ENCODE measurements at regions not wholly inside any gene's neighbourhood (a gene's known extent, or its start where the extent isn't known, plus 50 kb on each side); places are given as distances from the start of the nearest gene placed in this dataset.
A peak's percentile ranks its signal among the peaks of the same experiment; 100 is the strongest.
"Not testable (repeated sequence)": the region's sequence is repeated elsewhere in the genome, so short reads cannot be mapped to it uniquely, and the experiment has no call there.

DNA sequence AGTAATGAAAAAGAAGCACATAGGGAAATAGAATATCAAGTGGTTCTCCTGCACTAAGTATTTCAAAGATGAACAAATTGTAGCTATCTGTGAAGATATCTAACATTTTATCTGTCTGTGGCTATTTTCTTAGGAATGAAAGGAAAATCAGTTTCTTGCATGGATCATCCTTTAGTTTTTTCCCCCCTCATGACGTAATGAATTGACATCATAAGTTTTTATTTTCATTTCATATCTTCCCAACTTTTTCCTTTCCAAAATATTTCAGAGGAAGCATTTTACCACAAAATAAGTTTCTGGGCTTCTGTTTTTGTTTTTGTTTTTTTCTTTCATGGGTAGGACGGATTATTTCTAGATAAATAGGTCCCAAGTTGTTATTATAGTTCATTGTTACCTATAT is 996.6 kb downstream of the TMEM121 start:
- no peak for DNase-seq

DNA sequence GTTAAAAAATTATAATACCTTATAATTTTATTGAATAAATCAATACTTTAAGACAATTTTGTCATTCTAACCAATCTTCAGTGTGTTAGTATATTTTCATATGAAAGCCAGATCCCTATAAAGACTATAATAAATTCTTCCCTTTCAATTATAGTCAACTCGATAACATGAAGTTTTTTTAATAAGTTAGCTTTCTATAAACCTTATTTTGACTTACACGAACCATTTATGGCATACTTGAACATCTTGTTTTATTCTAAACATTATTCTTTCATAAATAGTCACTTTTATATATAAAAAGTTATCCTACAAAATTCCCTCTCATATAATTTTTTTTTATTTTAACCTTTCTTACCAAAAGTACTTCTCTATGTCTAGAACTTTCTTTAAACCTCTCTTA is 1002.3 kb downstream of the TMEM121 start:
- DNase-seq = no peak

DNA sequence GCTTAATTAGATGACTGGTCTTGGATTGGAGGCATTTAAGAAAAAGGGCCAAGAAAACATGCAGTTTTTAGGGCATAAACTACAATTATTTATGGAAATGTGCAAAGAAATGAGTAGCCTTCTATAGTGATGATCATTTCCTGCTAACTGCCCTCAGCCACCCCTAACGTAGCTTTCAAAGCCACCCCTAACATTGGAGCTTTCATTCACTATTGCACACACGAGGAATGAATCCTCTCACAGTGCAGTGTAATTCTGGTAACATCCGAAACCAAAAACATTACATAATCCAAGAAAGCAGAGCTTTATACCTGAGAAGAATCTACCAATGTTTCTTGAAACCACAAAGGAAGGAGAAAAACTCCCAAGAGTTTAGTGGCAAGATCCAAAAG is 1003.6 kb downstream of the TMEM121 start:
- no peak for DNase-seq

GRCh38 chr14:106530423-106531107 is 1004.2 kb downstream of the TMEM121 start:
- no peak for DNase-seq

DNA sequence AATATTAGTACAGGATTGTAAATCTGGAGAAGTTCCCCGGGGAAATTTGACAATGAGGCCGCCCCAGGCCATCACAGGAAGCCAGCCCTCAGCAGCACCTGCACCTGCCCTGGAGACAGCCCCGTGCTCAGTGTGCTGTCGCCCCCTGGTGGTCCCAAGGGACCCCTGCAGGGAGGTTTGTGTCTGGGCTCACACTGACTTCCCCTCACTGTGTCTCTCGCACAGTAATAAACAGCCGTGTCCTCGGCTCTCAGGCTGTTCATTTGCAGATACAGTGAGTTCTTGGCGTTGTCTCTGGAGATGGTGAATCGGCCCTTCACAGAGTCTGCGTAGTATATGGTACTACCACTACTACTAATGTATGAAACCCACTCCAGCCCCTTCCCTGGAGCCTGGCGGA is 1011.2 kb downstream of the TMEM121 start:
- DNase-seq = not testable (repeated sequence)

GRCh38 chr14:106538201-106538600 is 1011.8 kb downstream of the TMEM121 start:
- no peak for DNase-seq

- no peak for DNase-seq
These were observed 1021.5 kb downstream of the TMEM121 start for GRCh38 chr14:106547735-106548434.

DNA sequence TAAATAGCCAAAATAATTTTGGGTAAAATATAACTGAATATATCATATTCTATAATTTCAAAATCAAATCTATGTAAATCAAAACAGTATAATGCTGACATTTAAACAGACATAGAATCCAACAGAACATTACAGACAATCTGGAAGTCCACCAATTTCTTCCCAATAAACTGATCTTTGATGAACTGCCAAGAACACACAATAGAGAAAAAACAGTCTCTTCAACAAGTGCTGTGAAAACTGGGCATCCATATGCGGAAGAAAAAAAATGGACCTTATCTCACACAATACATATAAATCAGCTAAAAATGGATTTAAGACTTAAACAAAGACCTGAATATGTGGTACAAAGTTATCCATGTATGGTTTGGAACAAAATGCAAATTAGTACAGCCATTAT is 1022.7 kb downstream of the TMEM121 start:
- no peak for DNase-seq

DNA sequence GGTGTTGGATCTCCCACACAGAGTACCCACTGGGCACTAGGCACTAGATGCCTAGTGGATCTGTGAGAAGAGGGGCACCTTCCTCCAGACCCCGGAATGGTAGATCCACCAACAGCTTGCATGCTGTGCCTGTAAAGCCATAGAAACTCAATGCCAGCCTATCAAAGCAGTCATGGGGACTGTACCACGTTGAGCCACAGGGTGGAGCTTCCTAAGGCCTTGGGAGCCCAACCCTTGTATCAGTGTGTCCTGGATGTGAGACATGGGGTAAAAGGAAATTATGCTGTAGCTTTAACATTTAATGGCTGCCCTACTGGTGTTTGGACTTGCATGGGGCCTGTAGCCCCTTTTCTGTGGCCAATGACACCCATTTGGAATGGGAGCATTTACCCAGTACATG is 1024.9 kb downstream of the TMEM121 start:
- DNase-seq = no peak

- not testable (repeated sequence) for DNase-seq
These were observed 1029.8 kb downstream of the TMEM121 start for GRCh38 chr14:106556211-106556610.

DNA sequence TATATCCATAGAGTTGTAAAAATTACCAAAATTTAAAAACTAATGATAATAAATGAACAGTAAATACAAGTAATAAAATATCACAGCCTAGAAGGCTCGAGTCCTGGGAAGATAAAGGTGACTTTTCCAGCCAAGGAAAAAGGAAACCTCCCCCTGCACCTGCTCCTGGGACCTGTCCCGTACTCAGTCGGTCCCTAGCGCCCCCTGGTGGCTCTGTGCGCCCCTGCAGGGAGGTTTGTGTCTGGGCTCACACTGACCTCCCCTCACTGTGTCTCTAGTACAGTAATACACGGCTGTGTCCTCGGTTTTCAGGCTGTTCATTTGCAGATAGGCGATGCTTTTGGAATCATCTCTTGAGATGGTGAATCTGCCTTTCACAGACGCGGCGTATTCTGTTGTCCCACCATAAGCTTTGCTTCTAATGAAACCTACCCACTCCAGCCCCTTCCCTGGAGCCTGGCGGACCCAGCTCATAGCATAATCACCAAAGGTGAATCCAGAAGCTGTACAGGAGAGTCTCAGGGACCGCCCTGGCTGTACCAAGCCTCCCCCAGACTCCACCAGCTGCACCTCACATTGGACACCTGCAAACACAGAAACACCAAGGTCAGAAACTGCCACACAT is 1030.4 kb downstream of the TMEM121 start:
- no peak for DNase-seq

- no peak for DNase-seq
These were observed 1036.1 kb downstream of the TMEM121 start for GRCh38 chr14:106562451-106562850.

GRCh38 chr14:106564058-106564643 is 1037.8 kb downstream of the TMEM121 start:
- no peak for DNase-seq

DNA sequence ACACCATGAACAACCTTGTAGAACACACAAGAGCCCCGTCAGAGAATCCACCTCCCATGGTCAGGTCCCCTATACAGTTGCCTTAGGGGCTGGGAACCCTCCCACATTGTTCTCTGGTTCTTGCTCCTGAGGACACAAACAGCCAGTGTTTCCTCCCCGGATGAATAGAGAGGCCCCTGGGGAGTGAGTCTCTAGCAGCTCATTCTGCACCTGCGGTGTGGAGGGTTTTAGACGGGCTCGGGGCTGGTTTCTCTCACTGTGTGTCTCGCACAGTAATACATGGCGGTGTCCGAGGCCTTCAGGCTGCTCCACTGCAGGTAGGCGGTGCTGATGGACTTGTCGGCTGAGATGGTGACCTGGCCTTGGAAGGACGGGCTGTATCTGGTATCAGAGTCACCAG is 1052.1 kb downstream of the TMEM121 start:
- peak; percentile 27 for DNase-seq

- DNase-seq = no peak
These were observed 1052.7 kb downstream of the TMEM121 start for GRCh38 chr14:106579084-106579483.

- no peak for DNase-seq
These were observed 1059.3 kb downstream of the TMEM121 start for GRCh38 chr14:106585692-106586091.

DNA sequence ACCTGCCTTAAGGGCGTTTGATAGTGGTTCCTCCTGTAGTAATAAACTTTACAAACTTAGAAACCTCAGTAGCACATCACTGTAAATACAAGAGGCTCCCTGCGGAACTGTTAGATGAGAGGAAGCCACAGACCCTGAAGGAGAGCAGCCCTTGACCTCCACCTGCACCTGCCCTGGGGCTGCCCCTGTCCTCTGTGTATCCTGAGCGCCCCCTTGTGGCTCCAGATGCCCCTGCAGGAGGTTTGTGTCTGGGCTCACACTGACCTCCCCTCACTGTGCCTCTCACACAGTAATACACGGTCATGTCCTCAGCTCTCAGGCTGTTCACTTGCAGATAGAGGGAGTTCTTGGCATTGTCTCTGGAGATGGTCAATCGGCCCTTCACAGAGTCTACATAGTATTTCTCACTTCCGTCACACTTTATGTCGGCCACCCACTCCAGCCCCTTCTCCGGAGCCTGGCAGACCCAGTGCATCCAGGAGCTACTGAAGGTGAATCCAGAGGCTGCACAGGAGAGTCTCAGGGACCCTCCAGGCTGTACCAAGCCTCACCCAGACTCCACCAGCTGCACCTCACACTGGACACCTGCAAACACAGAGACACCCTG is 1059.8 kb downstream of the TMEM121 start:
- DNase-seq = peak; percentile 23

DNA sequence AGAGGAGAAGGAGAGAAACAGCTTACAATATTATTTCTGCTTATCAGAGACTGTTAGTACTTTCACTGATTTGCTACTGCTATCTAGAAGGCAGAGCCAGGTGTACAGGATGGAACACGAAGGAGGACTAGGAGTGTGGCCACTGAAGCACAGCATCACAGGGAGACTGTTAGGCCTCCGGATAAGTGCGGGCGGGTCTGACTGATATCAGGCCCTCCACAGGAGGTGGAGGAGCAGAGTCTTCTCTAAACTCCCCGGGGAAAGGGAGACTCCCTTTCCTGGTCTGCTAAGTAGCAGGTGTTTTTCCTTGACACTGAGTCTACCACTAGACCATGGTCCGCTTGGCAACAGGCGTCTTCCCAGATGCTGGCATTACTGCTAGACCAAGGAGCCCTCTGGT is 1065.2 kb downstream of the TMEM121 start:
- not testable (repeated sequence) for DNase-seq

DNA sequence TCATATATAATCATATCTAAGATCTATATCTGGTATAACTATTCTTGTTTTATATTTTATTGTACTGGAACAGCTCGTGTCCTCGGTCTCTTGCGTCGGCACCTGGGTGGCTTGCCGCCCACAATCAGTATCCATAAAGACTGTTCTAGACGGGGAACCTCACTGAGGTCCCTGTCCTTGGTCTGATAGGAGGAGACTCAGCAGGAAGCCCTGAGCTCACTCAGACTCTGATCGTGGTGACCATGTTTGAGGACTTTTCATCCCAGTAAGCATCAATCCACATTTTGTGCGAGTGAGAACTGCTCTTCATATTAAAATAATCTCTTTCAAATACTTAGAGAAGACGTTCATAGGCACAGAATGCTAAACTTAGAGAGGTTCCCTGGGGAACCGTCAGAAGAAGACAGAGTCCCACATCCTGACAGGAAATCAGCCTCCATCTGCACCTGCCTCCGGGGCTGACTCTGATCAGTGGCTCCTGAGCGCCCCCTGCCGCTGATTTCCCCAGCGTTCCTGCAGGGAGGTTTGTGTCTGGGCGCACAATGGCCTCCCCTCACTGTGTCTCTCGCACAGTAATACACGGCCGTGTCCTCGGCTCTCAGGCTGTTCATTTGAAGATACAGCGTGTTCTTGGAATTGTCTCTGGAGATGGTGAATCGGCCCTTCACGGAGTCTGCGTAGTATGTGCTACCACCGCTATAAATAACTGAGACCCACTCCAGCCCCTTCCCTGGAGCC is 1065.9 kb downstream of the TMEM121 start:
- not testable (repeated sequence) for DNase-seq

- no peak for DNase-seq
These were observed 1072.8 kb downstream of the TMEM121 start for GRCh38 chr14:106599209-106599608.

DNA sequence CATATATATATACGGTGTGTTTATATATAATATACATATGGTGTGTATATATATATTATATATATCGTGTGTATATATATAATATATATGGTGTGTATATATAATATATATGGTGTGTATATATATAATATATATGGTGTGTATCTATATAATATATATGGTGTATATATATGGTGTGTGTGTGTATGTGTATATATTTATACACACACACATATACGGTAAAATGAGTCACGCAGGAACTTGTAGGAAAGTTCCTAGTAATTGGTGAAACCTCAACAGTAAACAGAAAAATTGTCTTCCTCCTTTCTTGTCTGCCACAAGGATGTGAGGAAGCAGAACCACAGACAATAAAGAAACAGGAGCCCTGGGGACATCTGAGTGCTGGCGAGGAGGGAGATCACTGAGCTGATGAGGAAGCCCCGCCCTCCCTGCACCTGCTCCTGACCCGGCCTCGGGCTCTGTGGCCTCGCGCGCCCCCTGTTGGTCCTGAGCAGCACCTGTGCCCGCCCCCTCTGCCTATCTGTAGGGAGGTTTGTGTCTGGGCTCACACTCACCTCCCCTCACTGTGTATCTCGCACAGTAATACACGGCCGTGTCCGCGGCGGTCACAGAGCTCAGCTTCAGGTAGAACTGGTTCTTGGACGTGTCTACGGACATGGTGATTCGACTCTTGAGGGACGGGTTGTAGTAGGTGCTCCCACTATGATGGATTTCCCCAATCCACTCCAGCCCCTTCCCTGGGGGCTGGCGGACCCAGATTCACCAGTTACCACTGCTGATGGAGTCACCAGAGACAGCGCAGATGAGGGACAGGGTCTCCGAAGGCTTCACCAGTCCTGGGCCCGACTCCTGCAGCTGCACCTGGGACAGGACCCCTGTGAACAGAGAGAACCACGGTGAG is 1079.4 kb downstream of the TMEM121 start:
- peak; percentile 33 for DNase-seq

GRCh38 chr14:106606936-106607335 is 1080.6 kb downstream of the TMEM121 start:
- no peak for DNase-seq
